ENCODE measurements at regions not wholly inside any gene's neighbourhood (a gene's known extent, or its start where the extent isn't known, plus 50 kb on each side); places are given as distances from the start of the nearest gene placed in this dataset.

- no peak for TF ChIP-seq CTCF (IDR thresholded peaks at IDR 0.05)
- TF ChIP-seq POLR2A (IDR thresholded peaks at IDR 0.05), result no peak
Observed at GRCh38 chr1:197989058-197989457, 71.9 kb downstream of the LHX9 start.

All from body of pancreas (tissue), 4 donors.